ENCODE measurements at regions not wholly inside any gene's neighbourhood (a gene's known extent, or its start where the extent isn't known, plus 50 kb on each side); places are given as distances from the start of the nearest gene placed in this dataset.

DNA sequence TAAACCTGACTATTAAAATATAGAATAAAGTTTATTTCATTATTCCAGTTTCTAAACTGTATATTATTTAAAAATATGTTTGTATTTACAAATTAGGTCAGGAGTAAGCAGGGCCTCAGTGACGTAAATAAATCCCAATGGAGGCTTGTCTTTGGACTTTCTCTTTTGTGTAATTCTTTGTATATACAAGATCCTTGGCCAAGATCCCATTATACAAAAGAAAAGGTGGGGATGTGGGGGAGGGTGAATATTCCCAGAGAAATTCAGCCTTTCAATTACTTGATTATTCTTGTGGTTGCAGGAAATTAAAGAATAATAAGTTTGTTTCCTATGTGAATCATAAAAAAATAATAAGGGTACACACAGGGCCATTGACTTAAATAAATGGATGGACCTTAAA is 178.7 kb upstream of the PRPS1L1 start:
- DNase-seq (ENCODE audit: low read depth), result no peak
- no peak overlapping the region for H3K4me3 ChIP-seq (ENCODE audit: low read depth, low read length)
- TF ChIP-seq CTCF (conservative IDR thresholded peaks at IDR 0.05; ENCODE audit: low read depth, low read length), result no peak

DNA sequence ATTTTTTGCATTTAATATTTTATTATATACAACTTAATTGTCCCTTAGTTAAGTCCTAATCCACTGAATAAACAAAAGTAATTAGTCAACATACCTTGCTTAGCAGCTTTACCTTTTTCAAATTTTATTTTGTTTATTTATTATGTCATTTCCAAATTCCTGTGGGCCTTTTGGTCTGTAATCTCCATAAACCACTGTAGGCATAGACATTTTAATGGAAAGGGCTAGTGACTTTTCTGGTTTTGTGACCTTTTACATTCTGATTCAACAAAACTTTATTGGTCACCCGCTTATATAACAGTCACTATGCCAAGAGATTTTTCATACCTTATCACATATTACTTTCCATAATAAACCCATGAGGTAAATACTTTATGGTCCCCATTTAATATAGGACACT is 181.3 kb upstream of the PRPS1L1 start:
- H3K4me3 ChIP-seq (ENCODE audit: low read depth, low read length), result no peak overlapping the region
- DNase-seq (ENCODE audit: low read depth), result no peak
- TF ChIP-seq CTCF (conservative IDR thresholded peaks at IDR 0.05; ENCODE audit: low read depth, low read length), result no peak

GRCh38 chr7:18210377-18210776 is 182.7 kb upstream of the PRPS1L1 start:
- DNase-seq (ENCODE audit: low read depth), result no peak
- no peak for TF ChIP-seq CTCF (conservative IDR thresholded peaks at IDR 0.05; ENCODE audit: low read depth, low read length)

DNA sequence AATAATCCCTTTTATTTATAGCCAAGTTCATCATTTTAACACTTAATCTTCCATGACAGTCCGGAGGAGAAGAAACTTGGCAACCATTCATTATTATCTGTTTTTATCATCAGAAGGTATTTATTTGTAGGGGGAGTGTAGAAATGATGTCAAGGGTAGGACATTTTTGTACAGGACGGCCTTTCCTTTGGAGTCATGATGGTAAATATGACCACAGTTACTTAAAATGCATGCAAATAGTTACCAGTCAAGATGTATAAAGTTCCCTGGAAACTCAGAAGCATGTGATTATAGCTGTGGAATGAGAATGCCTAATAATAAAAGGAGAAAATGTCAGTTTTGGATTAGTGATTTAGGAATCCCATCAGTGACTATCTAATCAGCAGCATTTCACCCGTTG is 183.1 kb upstream of the PRPS1L1 start:
- no peak for TF ChIP-seq CTCF (conservative IDR thresholded peaks at IDR 0.05; ENCODE audit: low read depth, low read length)
- DNase-seq (ENCODE audit: low read depth), result no peak
- no peak overlapping the region for H3K4me3 ChIP-seq (ENCODE audit: low read depth, low read length)

More at GRCh38 chr7:18210377-18210776, 182.7 kb upstream of the PRPS1L1 start:
- no peak overlapping the region for H3K4me3 ChIP-seq (ENCODE audit: low read depth, low read length)

- no peak overlapping the region for H3K4me3 ChIP-seq (ENCODE audit: low read depth, low read length)
- peak; percentile 7 for DNase-seq (ENCODE audit: low read depth)
- TF ChIP-seq CTCF (conservative IDR thresholded peaks at IDR 0.05; ENCODE audit: low read depth, low read length), result no peak
These were observed 184.7 kb upstream of the PRPS1L1 start for GRCh38 chr7:18212308-18212707.

DNA sequence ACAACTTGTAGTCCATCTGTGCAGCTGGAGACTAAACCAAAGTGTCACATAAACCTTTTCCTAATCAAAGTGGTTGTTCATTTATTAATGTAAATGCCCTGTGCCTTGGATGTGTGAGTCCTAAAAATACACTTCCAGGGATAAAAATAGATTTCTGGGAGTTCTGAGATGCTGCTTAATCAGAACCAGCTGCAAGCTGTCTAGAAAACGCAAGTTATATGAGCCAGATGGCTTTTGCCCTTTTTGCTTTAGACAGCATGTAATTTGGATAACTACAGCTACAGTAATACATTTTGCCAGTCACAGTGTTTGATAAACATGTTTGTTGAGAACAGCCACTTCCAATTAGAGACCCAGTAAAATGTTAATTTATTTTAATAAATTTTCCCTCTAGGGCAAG is 185.1 kb upstream of the PRPS1L1 start:
- TF ChIP-seq CTCF (conservative IDR thresholded peaks at IDR 0.05; ENCODE audit: low read depth, low read length), result no peak
- no peak overlapping the region for H3K4me3 ChIP-seq (ENCODE audit: low read depth, low read length)
- peak; percentile 39 for DNase-seq (ENCODE audit: low read depth)

DNA sequence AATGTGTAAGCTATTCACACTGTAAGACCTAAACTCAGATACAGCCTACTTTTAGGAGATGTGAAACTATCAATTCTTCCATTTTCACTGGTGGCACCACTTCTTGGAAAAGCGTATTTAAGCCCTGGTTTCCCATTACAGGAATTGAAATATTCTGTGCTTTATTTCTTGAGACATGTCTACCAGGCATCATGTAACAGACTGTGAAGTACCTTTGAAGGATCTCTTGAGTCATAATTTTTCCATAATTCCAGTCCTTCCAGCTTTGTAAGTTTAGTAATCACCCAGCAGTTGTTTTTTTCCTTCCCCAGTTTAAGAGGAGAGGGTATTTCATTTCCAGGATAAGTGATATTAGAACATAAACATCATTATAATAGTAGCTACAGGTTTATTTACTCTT is 186.0 kb upstream of the PRPS1L1 start:
- no peak overlapping the region for H3K4me3 ChIP-seq (ENCODE audit: low read depth, low read length)
- no peak for TF ChIP-seq CTCF (conservative IDR thresholded peaks at IDR 0.05; ENCODE audit: low read depth, low read length)
- DNase-seq (ENCODE audit: low read depth), result no peak
